Spleen (tissue), 7 donors: ENCODE measurements at regions not wholly inside any gene's neighbourhood (a gene's known extent, or its start where the extent isn't known, plus 50 kb on each side); places are given as distances from the start of the nearest gene placed in this dataset.

ENCODE experiments used
- CTCF ChIP-seq, 11 experiments: fragments of 200-600 bp in 7 of 11; fragments of 450-650 bp in 4 of 11; sonication (generic) in 4 of 11; IDR thresholded peaks in 8 of 11; conservative IDR thresholded peaks in 3 of 11; 1 replicate in 7 of 11; 2 replicates in 4 of 11; pipeline versions ENCODE4 v1.4.0 to v1.8.0; 2016 to 2021; ENCODE audit warnings: antibody characterized with exemption in 11 of 11, inconsistent platforms in 4 of 11, mild to moderate bottlenecking in 1 of 11
- POLR2A ChIP-seq, 3 donors: fragments of 450-650 bp; IDR thresholded peaks; one replicate each; pipeline ENCODE4 v1.5.1; 2017; ENCODE audit warnings: antibody characterized with exemption in 3 of 3, mild to moderate bottlenecking in 1 of 3
- POLR2AphosphoS5 ChIP-seq, 3 donors: sonication (generic); formaldehyde crosslinking; IDR thresholded peaks; one replicate each; pipeline ENCODE4 v1.5.1; 2017; ENCODE audit warnings: antibody characterized with exemption in 3 of 3
- donor health status: DM: no; HTN: no; CAD: no; lungs with moderate emphysema.
- donor health status: DM: no; HTN: no; CAD: no.
- donor health status: DM: no; HTN: no; CAD: no.

GRCh38 chr4:35238793-35239192 lies 1005.5 kb downstream of the ARAP2 start:
- TF ChIP-seq POLR2A (IDR thresholded peaks at IDR 0.05): no peak
- TF ChIP-seq CTCF (IDR thresholded peaks at IDR 0.05 in 8 of 11, conservative IDR thresholded peaks at IDR 0.05 in 3 of 11): no peak
- TF ChIP-seq POLR2AphosphoS5 (IDR thresholded peaks at IDR 0.05): no peak
